B cell (primary cell): ENCODE measurements at regions not wholly inside any gene's neighbourhood (a gene's known extent, or its start where the extent isn't known, plus 50 kb on each side); places are given as distances from the start of the nearest gene placed in this dataset.

Source experiments
- ATAC-seq: fragments of 200-7000 bp; cut with Tn5 transposase; one replicate; pipeline ENCODE4 v1.10.0; 2021; ENCODE audit warnings: low read depth, mild to moderate bottlenecking, moderate number of reproducible peaks, moderate library complexity
- CTCF ChIA-PET: fragments of 350-600 bp; sonication (Branson Sonifier 250); formaldehyde crosslinking; loops from one replicate; lab custom pipeline; 2021; ENCODE audit warnings: antibody characterized with exemption, inconsistent platforms; lab: Charles Lee
- POLR2A ChIA-PET: fragments of 350-600 bp; sonication (Branson Sonifier 250); formaldehyde crosslinking; loops from one replicate; lab custom pipeline; 2021; ENCODE audit warnings: antibody characterized with exemption; lab: Charles Lee
- DNase-seq: peaks from one replicate; pipeline ENCODE4 v3.0.0; 2013
- H2AFZ ChIP-seq: 2 replicates; pipeline ENCODE4 v1.6.1; 2012; ENCODE audit warnings: mild to moderate bottlenecking, low read depth, low read length; ENCODE audit not compliant: insufficient read depth, poor library complexity, severe bottlenecking
- H3K27ac ChIP-seq, 2 donors: 1 replicate in 1 of 2; 2 replicates in 1 of 2; pipeline ENCODE4 v1.5.1; 2012 to 2013; ENCODE audit warnings: low read length in 2 of 2, mild to moderate bottlenecking in 2 of 2, moderate library complexity in 1 of 2
- H3K27me3 ChIP-seq, 4 experiments: fragments of 200-600 bp in 1 of 4; sonication (generic) in 1 of 4; replicated peaks in 1 of 4; 1 replicate in 2 of 4; 2 replicates in 2 of 4; pipeline versions ENCODE4 v1.6.1 to v1.7.0; 2013 to 2016; ENCODE audit warnings: low read length in 3 of 4, mild to moderate bottlenecking in 2 of 4, mixed read lengths in 1 of 4, moderate library complexity in 1 of 4; ENCODE audit not compliant: insufficient read depth in 4 of 4, control insufficient read depth in 3 of 4; ENCODE audit errors: control extremely low read depth in 1 of 4
- H3K36me3 ChIP-seq, 2 experiments: replicated peaks in 1 of 2; 1 replicate in 1 of 2; 2 replicates in 1 of 2; pipeline versions ENCODE4 v1.6.1 to v1.7.1; 2013; ENCODE audit warnings: low read length in 1 of 2; ENCODE audit not compliant: insufficient read depth in 2 of 2, control insufficient read depth in 1 of 2; ENCODE audit errors: control extremely low read depth in 1 of 2, extremely low read depth in 1 of 2
- H3K4me1 ChIP-seq, 2 donors: fragments of 200-600 bp in 1 of 2; sonication (generic) in 1 of 2; 1 replicate in 1 of 2; 2 replicates in 1 of 2; pipeline versions ENCODE4 v1.5.1 to v1.6.1; 2013 to 2017; ENCODE audit warnings: low read length in 2 of 2; ENCODE audit not compliant: control insufficient read depth in 2 of 2, insufficient read depth in 2 of 2
- H3K4me2 ChIP-seq: replicated peaks from 2 replicates; pipeline ENCODE3; 2012; ENCODE audit warnings: mild to moderate bottlenecking, low read depth, low read length; ENCODE audit not compliant: poor library complexity, severe bottlenecking
- H3K4me3 ChIP-seq, 5 experiments: fragments of 200-600 bp in 1 of 5; sonication (generic) in 1 of 5; 1 replicate in 3 of 5; 2 replicates in 2 of 5; pipeline versions ENCODE4 v1.5.1 to v1.7.0; 2011 to 2016; ENCODE audit warnings: low read length in 4 of 5, mild to moderate bottlenecking in 4 of 5, low read depth in 2 of 5, control low read depth in 1 of 5, moderate library complexity in 1 of 5; ENCODE audit not compliant: insufficient read depth in 1 of 5; ENCODE audit errors: control extremely low read depth in 1 of 5, extremely low read depth in 1 of 5
- H3K79me2 ChIP-seq: fragments of 200-600 bp; sonication (generic); one replicate; pipeline ENCODE4 v1.6.0; 2016; ENCODE audit warnings: low read length; ENCODE audit not compliant: control insufficient read depth, insufficient read depth
- H3K9ac ChIP-seq: fragments of 200-600 bp; sonication (generic); 2 replicates; pipeline ENCODE4 v1.6.1; 2017; ENCODE audit warnings: mild to moderate bottlenecking, low read length, moderate library complexity
- H3K9me3 ChIP-seq, 3 donors: one replicate each; pipeline versions ENCODE4 v1.6.1 to v1.7.1; 2013; ENCODE audit warnings: low read length in 2 of 3; ENCODE audit not compliant: control insufficient read depth in 2 of 3, insufficient read depth in 1 of 3; ENCODE audit errors: control extremely low read depth in 1 of 3
- H4K20me1 ChIP-seq: 2 replicates; pipeline ENCODE4 v1.6.0; 2012; ENCODE audit warnings: mild to moderate bottlenecking, low read length; ENCODE audit not compliant: insufficient read depth, control insufficient read depth, poor library complexity, severe bottlenecking
- H3K27ac Mint-ChIP-seq: one replicate; pipeline ENCODE4 v1.8.0; 2021; ENCODE audit warnings: mixed read lengths
- H3K27me3 Mint-ChIP-seq: one replicate; pipeline ENCODE4 v1.8.0; 2021; ENCODE audit warnings: mixed read lengths
- H3K4me1 Mint-ChIP-seq: one replicate; pipeline ENCODE4 v1.8.0; 2021; ENCODE audit warnings: mixed read lengths
- H3K4me3 Mint-ChIP-seq: one replicate; pipeline ENCODE4 v1.8.0; 2021; ENCODE audit warnings: mixed read lengths
- H3K9me3 Mint-ChIP-seq: one replicate; pipeline ENCODE4 v1.8.0; 2022; ENCODE audit warnings: mixed read lengths; ENCODE audit not compliant: insufficient read depth
- CTCF ChIP-seq: fragments of 200-600 bp; IDR thresholded peaks from one replicate; pipeline ENCODE4 v1.8.0; 2022; ENCODE audit warnings: antibody characterized with exemption, mild to moderate bottlenecking
- EZH2 ChIP-seq: IDR thresholded peaks from 2 replicates; pipeline ENCODE4 v1.6.1; 2012; ENCODE audit warnings: borderline replicate concordance, low read depth, mild to moderate bottlenecking, moderate library complexity, low read length; ENCODE audit not compliant: insufficient read depth, poor library complexity, severe bottlenecking
- WGBS: methylation state at CpG from one replicate; pipeline ENCODE4 v1.1.5; 2013; ENCODE audit warnings: missing lambda C conversion rate; ENCODE audit not compliant: insufficient coverage; 5-methylcytosine and 5-hydroxymethylcytosine counted together
- intact Hi-C: fragments of 100-400 bp; cut with micrococcal nuclease; formaldehyde crosslinking; loops from one replicate; pipeline ENCODE4 v1.10.0; 2022

- TF ChIP-seq EZH2 (no peak), CTCF (no peak)
- ChIA-PET CTCF (no interaction called here), POLR2A (no interaction called here)
- no peak overlapping the region for H3K4me3 Mint-ChIP-seq
- H3K4me1 Mint-ChIP-seq, result no peaks in the 10 kb centered on the region
- H3K36me3 ChIP-seq, result no peaks in the 10 kb centered on the region
- H3K4me1 ChIP-seq, result no peaks in the 10 kb centered on the region
- DNase-seq (no peak), ATAC-seq (no peak)
- no peak overlapping the region for H2AFZ ChIP-seq
- no peak overlapping the region for H3K27ac ChIP-seq
- no peaks in the 10 kb centered on the region for H3K9me3 Mint-ChIP-seq
- H3K9ac ChIP-seq, result no peak overlapping the region
- H3K79me2 ChIP-seq, result no peaks in the 10 kb centered on the region
- H3K4me2 ChIP-seq, result no peak overlapping the region
- H3K9me3 ChIP-seq, result peaks cover 0 to 18% (median 3%) of the 10 kb centered on the region in 3 donors
- H3K27ac Mint-ChIP-seq, result no peak overlapping the region
- H4K20me1 ChIP-seq, result no peaks in the 10 kb centered on the region
- intact Hi-C loops, result no loop called here
- 86% methylated on average over 20 of the region's 23 CpGs for WGBS
- no peak overlapping the region for H3K4me3 ChIP-seq
- no peaks in the 10 kb centered on the region for H3K27me3 ChIP-seq
- no peaks in the 10 kb centered on the region for H3K27me3 Mint-ChIP-seq
Measured at GRCh38 chrX:482702-483203, 96.0 kb upstream of the PPP2R3B start.

GRCh38 chrX:485368-485767 lies 98.7 kb upstream of the PPP2R3B start:
- H3K4me3 Mint-ChIP-seq, result no peak overlapping the region
- Histone ChIP-seq H3K27ac (no peak overlapping the region), H3K36me3 (no peaks in the 10 kb centered on the region), H3K79me2 (no peaks in the 10 kb centered on the region), H3K27me3 (no peaks in the 10 kb centered on the region), H3K4me3 (no peak overlapping the region), H3K9me3 (peaks cover 0 to 21% (median 3%) of the 10 kb centered on the region in 3 donors), H2AFZ (no peak overlapping the region), H3K4me2 (no peak overlapping the region), H3K4me1 (no peaks in the 10 kb centered on the region), H3K9ac (no peak overlapping the region), H4K20me1 (no peaks in the 10 kb centered on the region)
- intact Hi-C loops, result no loop called here
- ATAC-seq (no peak), DNase-seq (no peak)
- POLR2A ChIA-PET, result no interaction called here
- H3K27me3 Mint-ChIP-seq, result no peaks in the 10 kb centered on the region
- TF ChIP-seq EZH2, result no peak
- no peak for TF ChIP-seq CTCF
- H3K27ac Mint-ChIP-seq, result no peak overlapping the region
- CTCF ChIA-PET, result no interaction called here
- WGBS, result 92% methylated on average over 12 of the region's 13 CpGs
- no peaks in the 10 kb centered on the region for H3K9me3 Mint-ChIP-seq
- no peaks in the 10 kb centered on the region for H3K4me1 Mint-ChIP-seq
